OCI-LY7 (cell line): ENCODE measurements at regions not wholly inside any gene's neighbourhood (a gene's known extent, or its start where the extent isn't known, plus 50 kb on each side); places are given as distances from the start of the nearest gene placed in this dataset.

Source experiments
- BruUV-seq: library from RNA; stranded (reverse); fragments of 400-500 nt; replicated peaks from 2 replicates; lab custom pipeline; 2021; lab: Mats Ljungman, UMichigan
- CTCF ChIA-PET: fragments of 300-600 bp; sonication (Branson Sonifier 250); formaldehyde crosslinking; loops from one replicate; lab custom pipeline; 2022; ENCODE audit warnings: antibody characterized with exemption; ENCODE audit not compliant: unreplicated experiment; lab: Charles Lee
- POLR2A ChIA-PET: fragments of 300-600 bp; sonication (Branson Sonifier 250); formaldehyde crosslinking; loops from one replicate; lab custom pipeline; 2022; ENCODE audit warnings: antibody characterized with exemption; lab: Charles Lee
- DNase-seq: peaks from one replicate; pipeline ENCODE4 v3.0.0-alpha.2; 2015; ENCODE audit warnings: low spot score
- H2AFZ ChIP-seq: fragments of 200-600 bp; sonication (generic), shearing (Covaris generic); 2 replicates; pipeline ENCODE4 v1.6.1; 2014; ENCODE audit warnings: mild to moderate bottlenecking, antibody characterized with exemption, low read length, moderate library complexity
- H3K27ac ChIP-seq: fragments of 200-600 bp; sonication (generic); 2 replicates; pipeline ENCODE4 v1.5.1; 2014; ENCODE audit warnings: mixed run types, low read depth, mild to moderate bottlenecking, moderate library complexity, low read length, inconsistent platforms; ENCODE audit not compliant: poor library complexity, severe bottlenecking
- H3K36me3 ChIP-seq: fragments of 200-600 bp; sonication (generic); 2 replicates; pipeline ENCODE4 v1.6.1; 2014; ENCODE audit warnings: mild to moderate bottlenecking, antibody characterized with exemption, low read length, moderate library complexity, mixed read lengths; ENCODE audit not compliant: insufficient read depth
- H3K4me1 ChIP-seq: fragments of 200-600 bp; sonication (generic); 2 replicates; pipeline ENCODE4 v1.5.1; 2014; ENCODE audit warnings: mild to moderate bottlenecking, low read length; ENCODE audit not compliant: insufficient read depth, poor library complexity, severe bottlenecking
- H3K4me2 ChIP-seq: fragments of 200-600 bp; sonication (generic); 2 replicates; pipeline ENCODE4 v1.6.1; 2014; ENCODE audit warnings: mild to moderate bottlenecking, low read length
- H3K4me3 ChIP-seq: fragments of 200-600 bp; sonication (generic); 2 replicates; pipeline ENCODE4 v1.5.1; 2014; ENCODE audit warnings: mild to moderate bottlenecking, low read depth, low read length; ENCODE audit not compliant: poor library complexity, severe bottlenecking
- H3K79me2 ChIP-seq: fragments of 200-600 bp; sonication (generic); 2 replicates; pipeline ENCODE4 v1.6.1; 2016; ENCODE audit warnings: low read depth, mild to moderate bottlenecking, low read length, moderate library complexity, mixed read lengths; ENCODE audit not compliant: insufficient read depth
- H3K9me2 ChIP-seq: fragments of 200-600 bp; sonication (generic); 2 replicates; pipeline ENCODE4 v1.6.1; 2016; ENCODE audit warnings: mild to moderate bottlenecking, low read length, mixed read lengths; ENCODE audit not compliant: insufficient read depth
- H3K9me3 ChIP-seq: fragments of 200-600 bp; sonication (generic); 2 replicates; pipeline ENCODE4 v1.6.1; 2014; ENCODE audit warnings: mild to moderate bottlenecking, mixed run types, low read length, mixed read lengths
- H4K20me1 ChIP-seq: fragments of 200-600 bp; sonication (generic); 2 replicates; pipeline ENCODE4 v1.6.1; 2014; ENCODE audit warnings: mild to moderate bottlenecking, antibody characterized with exemption, low read length, moderate library complexity, mixed read lengths; ENCODE audit not compliant: insufficient read depth
- EZH2phosphoT487 ChIP-seq: fragments of 200-600 bp; sonication (generic); IDR thresholded peaks from 2 replicates; pipeline ENCODE4 v1.6.1; 2018; ENCODE audit warnings: low read depth, borderline replicate concordance, mild to moderate bottlenecking, mixed run types, antibody characterized with exemption, low read length, moderate library complexity, mixed read lengths
- intact Hi-C: fragments of 100-400 bp; cut with micrococcal nuclease; formaldehyde crosslinking; loops from one replicate; pipeline ENCODE4 v1.10.0; 2022; ENCODE audit not compliant: unreplicated experiment
- TF ChIP-seq, protein P1 (sequence below): fragments of 200-600 bp; sonication (generic); conservative IDR thresholded peaks from 2 replicates; pipeline ENCODE4 v1.5.1; 2014; ENCODE audit warnings: mild to moderate bottlenecking, antibody characterized with exemption, low read length, moderate library complexity, mixed read lengths

DNA sequence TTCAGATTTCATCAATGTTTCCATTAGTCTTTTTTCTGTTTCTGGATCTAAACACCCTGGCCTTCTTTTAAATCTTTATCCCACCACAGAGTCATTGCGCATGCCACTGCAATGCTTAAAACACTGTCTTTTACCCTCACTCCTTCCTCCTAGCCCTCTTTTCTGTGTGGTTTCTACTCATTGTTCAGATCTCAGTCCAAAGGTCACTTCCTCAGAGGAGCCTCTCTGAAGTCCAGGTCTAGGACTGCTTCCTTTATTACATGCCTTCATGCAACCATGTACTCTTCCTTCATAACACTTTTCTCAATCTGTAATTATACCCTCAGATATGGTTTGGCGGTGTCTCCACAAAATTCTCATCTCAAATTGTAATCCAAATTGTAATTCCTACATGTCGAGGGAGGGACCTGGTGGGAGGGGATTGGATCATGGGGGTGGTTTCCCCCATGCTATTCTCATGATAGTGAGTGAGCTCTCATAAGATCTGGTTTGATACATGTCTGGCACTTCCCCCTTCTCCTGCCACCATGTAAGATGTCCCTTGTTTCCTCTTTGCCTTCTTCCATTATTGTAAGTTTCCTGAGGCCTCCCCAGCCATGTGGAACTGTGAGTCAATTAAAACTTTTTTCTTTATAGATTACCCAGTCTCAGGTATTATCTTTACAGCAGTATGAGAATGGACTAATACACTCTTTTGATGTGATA lies 808.9 kb downstream of the DIAPH3 start:
- ChIA-PET POLR2A (no interaction called here), CTCF (no interaction called here)
- no TSS peak for BruUV-seq
- H3K9me2 ChIP-seq = no peaks in the 10 kb centered on the region
- no peak overlapping the region for H3K27ac ChIP-seq
- no peak overlapping the region for H3K4me2 ChIP-seq
- no peak overlapping the region for H3K4me3 ChIP-seq
- no peaks in the 10 kb centered on the region for H3K9me3 ChIP-seq
- H3K4me1 ChIP-seq = no peaks in the 10 kb centered on the region
- no peak for TF ChIP-seq EZH2phosphoT487
- TF ChIP-seq, protein P1, sequence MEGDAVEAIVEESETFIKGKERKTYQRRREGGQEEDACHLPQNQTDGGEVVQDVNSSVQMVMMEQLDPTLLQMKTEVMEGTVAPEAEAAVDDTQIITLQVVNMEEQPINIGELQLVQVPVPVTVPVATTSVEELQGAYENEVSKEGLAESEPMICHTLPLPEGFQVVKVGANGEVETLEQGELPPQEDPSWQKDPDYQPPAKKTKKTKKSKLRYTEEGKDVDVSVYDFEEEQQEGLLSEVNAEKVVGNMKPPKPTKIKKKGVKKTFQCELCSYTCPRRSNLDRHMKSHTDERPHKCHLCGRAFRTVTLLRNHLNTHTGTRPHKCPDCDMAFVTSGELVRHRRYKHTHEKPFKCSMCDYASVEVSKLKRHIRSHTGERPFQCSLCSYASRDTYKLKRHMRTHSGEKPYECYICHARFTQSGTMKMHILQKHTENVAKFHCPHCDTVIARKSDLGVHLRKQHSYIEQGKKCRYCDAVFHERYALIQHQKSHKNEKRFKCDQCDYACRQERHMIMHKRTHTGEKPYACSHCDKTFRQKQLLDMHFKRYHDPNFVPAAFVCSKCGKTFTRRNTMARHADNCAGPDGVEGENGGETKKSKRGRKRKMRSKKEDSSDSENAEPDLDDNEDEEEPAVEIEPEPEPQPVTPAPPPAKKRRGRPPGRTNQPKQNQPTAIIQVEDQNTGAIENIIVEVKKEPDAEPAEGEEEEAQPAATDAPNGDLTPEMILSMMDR = no peak
- no peak for DNase-seq
- intact Hi-C loops = no loop called here
- no peaks in the 10 kb centered on the region for H3K79me2 ChIP-seq
- no peaks in the 10 kb centered on the region for H3K36me3 ChIP-seq
- no peak overlapping the region for H2AFZ ChIP-seq
- no peaks in the 10 kb centered on the region for H4K20me1 ChIP-seq

- Histone ChIP-seq H3K27ac (no peak overlapping the region), H3K79me2 (no peaks in the 10 kb centered on the region), H2AFZ (no peak overlapping the region), H3K9me2 (no peaks in the 10 kb centered on the region), H3K9me3 (no peaks in the 10 kb centered on the region), H3K36me3 (no peaks in the 10 kb centered on the region), H3K4me1 (no peaks in the 10 kb centered on the region), H3K4me2 (no peak overlapping the region), H4K20me1 (no peaks in the 10 kb centered on the region), H3K4me3 (no peak overlapping the region)
- intact Hi-C loops = no loop called here
- ChIA-PET POLR2A (no interaction called here), CTCF (no interaction called here)
- no peak for DNase-seq
- no TSS peak for BruUV-seq
- no peak for TF ChIP-seq EZH2phosphoT487
- TF ChIP-seq, protein P1 = no peak
Measured at GRCh38 chr13:59356607-59357006, 807.1 kb downstream of the DIAPH3 start.

DNA sequence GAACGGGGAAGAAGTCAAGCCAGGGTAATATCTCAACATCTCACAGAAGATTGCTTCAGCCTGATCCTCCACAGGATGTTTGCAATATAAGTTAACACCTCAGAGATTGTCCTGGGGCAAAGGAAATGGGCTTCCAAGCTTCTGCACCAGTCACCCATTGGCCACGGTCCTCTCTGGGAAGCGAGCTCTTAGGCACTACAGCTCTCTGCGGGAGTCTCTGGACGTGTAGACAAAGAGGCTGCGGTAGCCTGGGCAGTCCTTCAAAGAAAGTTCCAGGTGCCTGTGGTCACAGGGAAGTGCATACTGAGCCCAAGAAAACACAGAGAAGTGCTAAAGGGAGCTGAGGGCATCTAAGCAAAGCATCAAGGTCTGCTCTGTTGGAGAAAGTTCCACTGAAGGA lies 805.7 kb downstream of the DIAPH3 start:
- no peak for DNase-seq
- no peak for TF ChIP-seq EZH2phosphoT487
- TF ChIP-seq, protein P1 = no peak
- no TSS peak for BruUV-seq
- no peak overlapping the region for H3K27ac ChIP-seq
- no peaks in the 10 kb centered on the region for H3K4me1 ChIP-seq
- no peak overlapping the region for H3K4me3 ChIP-seq
- no peaks in the 10 kb centered on the region for H3K79me2 ChIP-seq
- CTCF ChIA-PET = no interaction called here
- no peaks in the 10 kb centered on the region for H3K36me3 ChIP-seq
- POLR2A ChIA-PET = interaction anchor here (0.6 to 0.7 kb wide), 3 partner anchors 38 to 1586 kb away, joined by 3 read pairs; no protein-coding TSS in a partner anchor
- H3K9me2 ChIP-seq = no peaks in the 10 kb centered on the region
- H2AFZ ChIP-seq = no peak overlapping the region
- no peaks in the 10 kb centered on the region for H4K20me1 ChIP-seq
- H3K9me3 ChIP-seq = no peaks in the 10 kb centered on the region
- no peak overlapping the region for H3K4me2 ChIP-seq
- intact Hi-C loops = no loop called here
